Upper lobe of right lung (tissue), 1 donor: ENCODE measurements at regions not wholly inside any gene's neighbourhood (a gene's known extent, or its start where the extent isn't known, plus 50 kb on each side); places are given as distances from the start of the nearest gene placed in this dataset.

Source experiments
- ATAC-seq: fragments of 200-7000 bp; cut with Tn5 transposase; one replicate; pipeline ENCODE4 v1.9.1; 2020; ENCODE audit warnings: mild to moderate bottlenecking, moderate library complexity
- DNase-seq: peaks from one replicate; pipeline ENCODE4 v3.0.0-alpha.2; 2020
- H3K27ac ChIP-seq: fragments of 200-600 bp; one replicate; pipeline ENCODE4 v1.8.0; 2022
- H3K27me3 ChIP-seq: fragments of 200-600 bp; one replicate; pipeline ENCODE4 v1.8.0; 2022; ENCODE audit warnings: mild to moderate bottlenecking
- H3K36me3 ChIP-seq: fragments of 200-600 bp; one replicate; pipeline ENCODE4 v1.8.0; 2022
- H3K4me1 ChIP-seq: fragments of 200-600 bp; one replicate; pipeline ENCODE4 v1.8.0; 2022
- H3K4me3 ChIP-seq: fragments of 200-600 bp; one replicate; pipeline ENCODE4 v1.8.0; 2022; ENCODE audit warnings: mild to moderate bottlenecking
- H3K9me3 ChIP-seq: fragments of 200-600 bp; one replicate; pipeline ENCODE4 v1.8.0; 2022
- CTCF ChIP-seq: fragments of 200-600 bp; IDR thresholded peaks from one replicate; pipeline ENCODE4 v1.8.0; 2022; ENCODE audit warnings: antibody characterized with exemption
- intact Hi-C: fragments of 100-400 bp; cut with DNase I; formaldehyde crosslinking; loops from one replicate; pipeline ENCODE4 v1.11.0; 2022
- donor health status: DM: no; HTN: yes; CAD: no; lungs with severe emphysema.

- intact Hi-C loops = no loop called here
- TF ChIP-seq CTCF = no peak
- H3K27me3 ChIP-seq = no peaks in the 10 kb centered on the region
These were observed 1004.0 kb downstream of the ADGRL3 start for GRCh38 chr4:62204136-62204535.

GRCh38 chr4:62199291-62199810, 999.2 kb downstream of the ADGRL3 start:
- no peak for TF ChIP-seq CTCF
- no peaks in the 10 kb centered on the region for H3K36me3 ChIP-seq
- H3K27me3 ChIP-seq = no peaks in the 10 kb centered on the region
- no peak overlapping the region for H3K4me3 ChIP-seq
- no peak overlapping the region for H3K27ac ChIP-seq
- no peaks in the 10 kb centered on the region for H3K4me1 ChIP-seq
- intact Hi-C loops = no loop called here
- no peaks in the 10 kb centered on the region for H3K9me3 ChIP-seq
- no peak for ATAC-seq
- DNase-seq = no peak

More at GRCh38 chr4:62204136-62204535, 1004.0 kb downstream of the ADGRL3 start:
- Histone ChIP-seq H3K36me3 (no peaks in the 10 kb centered on the region), H3K4me3 (no peak overlapping the region), H3K27ac (no peak overlapping the region), H3K4me1 (no peaks in the 10 kb centered on the region), H3K9me3 (no peaks in the 10 kb centered on the region)
- ATAC-seq = no peak
- DNase-seq = no peak

GRCh38 chr4:62196338-62196737, 996.2 kb downstream of the ADGRL3 start:
- H3K27me3 ChIP-seq = no peaks in the 10 kb centered on the region
- no peaks in the 10 kb centered on the region for H3K9me3 ChIP-seq
- ATAC-seq (no peak), DNase-seq (no peak)
- H3K36me3 ChIP-seq = no peaks in the 10 kb centered on the region
- no peak overlapping the region for H3K4me3 ChIP-seq
- intact Hi-C loops = no loop called here
- no peaks in the 10 kb centered on the region for H3K4me1 ChIP-seq
- no peak overlapping the region for H3K27ac ChIP-seq
- no peak for TF ChIP-seq CTCF

- no peak for ATAC-seq
- intact Hi-C loops = no loop called here
- no peaks in the 10 kb centered on the region for H3K9me3 ChIP-seq
- H3K27ac ChIP-seq = no peak overlapping the region
- no peaks in the 10 kb centered on the region for H3K27me3 ChIP-seq
- no peaks in the 10 kb centered on the region for H3K4me1 ChIP-seq
- H3K4me3 ChIP-seq = no peak overlapping the region
- no peak for TF ChIP-seq CTCF
- H3K36me3 ChIP-seq = no peaks in the 10 kb centered on the region
- no peak for DNase-seq
These were observed 994.2 kb downstream of the ADGRL3 start for GRCh38 chr4:62194342-62194741.

- Histone ChIP-seq H3K27me3 (no peaks in the 10 kb centered on the region), H3K9me3 (no peaks in the 10 kb centered on the region), H3K4me3 (no peak overlapping the region), H3K36me3 (no peaks in the 10 kb centered on the region), H3K27ac (no peak overlapping the region), H3K4me1 (no peaks in the 10 kb centered on the region)
- TF ChIP-seq CTCF = no peak
- DNase-seq (no peak), ATAC-seq (no peak)
- intact Hi-C loops = no loop called here
These were observed 993.6 kb downstream of the ADGRL3 start for GRCh38 chr4:62193761-62194160.
